Panc1 (cell line): ENCODE measurements at regions not wholly inside any gene's neighbourhood (a gene's known extent, or its start where the extent isn't known, plus 50 kb on each side); places are given as distances from the start of the nearest gene placed in this dataset.

ENCODE experiments used
- ATAC-seq: fragments of 200-7000 bp; cut with Tn5 transposase; 2 replicates; pipeline ENCODE4 v1.9.1; 2020; ENCODE audit warnings: mild to moderate bottlenecking, moderate library complexity
- BruUV-seq: library from RNA; stranded (reverse); fragments of 400-500 nt; replicated peaks from 2 replicates; lab custom pipeline; 2021; lab: Mats Ljungman, UMichigan
- CTCF ChIA-PET: fragments of 300-600 bp; sonication (Branson Sonifier 250); formaldehyde crosslinking; loops from one replicate; lab custom pipeline; 2022; ENCODE audit warnings: antibody characterized with exemption; lab: Charles Lee
- POLR2A ChIA-PET: fragments of 300-600 bp; sonication (Branson Sonifier 250); formaldehyde crosslinking; loops from one replicate; lab custom pipeline; 2022; ENCODE audit warnings: antibody characterized with exemption; lab: Charles Lee
- DNase-seq: peaks from one replicate; pipeline ENCODE4 v3.0.0-alpha.2; 2010; ENCODE audit warnings: low read depth, low spot score
- H3K27ac ChIP-seq: 2 replicates; pipeline ENCODE4 v1.5.1; 2011; ENCODE audit warnings: mild to moderate bottlenecking, low read length, inconsistent platforms
- H3K27me3 ChIP-seq: fragments of 200-500 bp; sonication (Bioruptor generic); 2 replicates; pipeline ENCODE4 v1.6.0; 2014; ENCODE audit warnings: low read length, inconsistent platforms; ENCODE audit not compliant: control insufficient read depth, insufficient read depth
- H3K36me3 ChIP-seq: fragments of 200-500 bp; sonication (Bioruptor generic); 2 replicates; pipeline ENCODE4 v1.5.1; 2014; ENCODE audit warnings: inconsistent platforms, mild to moderate bottlenecking, low read length, moderate library complexity; ENCODE audit not compliant: control insufficient read depth, insufficient read depth
- H3K4me1 ChIP-seq: 2 replicates; pipeline ENCODE4 v1.5.1; 2011; ENCODE audit warnings: inconsistent platforms, mild to moderate bottlenecking, low read length, moderate library complexity; ENCODE audit not compliant: control insufficient read depth, insufficient read depth
- H3K4me3 ChIP-seq, 2 experiments: 2 replicates each; pipeline ENCODE4 v1.5.1; 2011 to 2012; ENCODE audit warnings: low read depth in 2 of 2, low read length in 2 of 2, mild to moderate bottlenecking in 2 of 2, inconsistent platforms in 1 of 2, moderate library complexity in 1 of 2
- H3K9me3 ChIP-seq: fragments of 200-500 bp; sonication (Bioruptor generic); 2 replicates; pipeline ENCODE4 v1.5.1; 2014; ENCODE audit warnings: low read depth, mild to moderate bottlenecking, inconsistent platforms, low read length, moderate library complexity; ENCODE audit not compliant: control insufficient read depth, insufficient read depth
- POLR2AphosphoS5 ChIP-seq: IDR thresholded peaks from 2 replicates; pipeline ENCODE4 v1.6.1; 2012; ENCODE audit warnings: mild to moderate bottlenecking, low read depth, low read length, moderate library complexity
- SIN3A ChIP-seq: IDR thresholded peaks from 2 replicates; pipeline ENCODE4 v1.6.1; 2012; ENCODE audit warnings: low read depth, mild to moderate bottlenecking, low read length, moderate library complexity, borderline replicate concordance; ENCODE audit not compliant: insufficient read depth
- TCF7L2 ChIP-seq: IDR thresholded peaks from 2 replicates; pipeline ENCODE4 v1.6.1; 2011; ENCODE audit warnings: mild to moderate bottlenecking, low read depth, low read length, inconsistent platforms
- in situ Hi-C: cut with HindIII; loops from 2 replicates; pipeline ENCODE4 v1.10.0; 2016; ENCODE audit warnings: low sequenced_read_pairs, low pct_unique_long_range_greater_than_20kb
- intact Hi-C: fragments of 100-400 bp; cut with micrococcal nuclease; formaldehyde crosslinking; loops from one replicate; pipeline ENCODE4 v1.10.0; 2022; ENCODE audit not compliant: unreplicated experiment
- TF ChIP-seq, protein P1 (sequence below): fragments of 450-650 bp; IDR thresholded peaks from 2 replicates; pipeline ENCODE4 v1.5.1; 2017; ENCODE audit warnings: mild to moderate bottlenecking
- TF ChIP-seq, protein P2 (sequence below), 2 experiments: IDR thresholded peaks; 2 replicates each; pipeline ENCODE4 v1.6.1; 2011 to 2012; ENCODE audit warnings: low read depth in 2 of 2, control low read depth in 1 of 2, low read length in 1 of 2, mild to moderate bottlenecking in 1 of 2, moderate library complexity in 1 of 2; ENCODE audit not compliant: insufficient read depth in 1 of 2

GRCh38 chr20:21622097-21622857 lies 83.2 kb upstream of the PAX1 start:
- no TSS peak for BruUV-seq
- H3K27me3 ChIP-seq, result no peaks in the 10 kb centered on the region; the same call in none of the 2 replicates
- no peak for ATAC-seq

DNA sequence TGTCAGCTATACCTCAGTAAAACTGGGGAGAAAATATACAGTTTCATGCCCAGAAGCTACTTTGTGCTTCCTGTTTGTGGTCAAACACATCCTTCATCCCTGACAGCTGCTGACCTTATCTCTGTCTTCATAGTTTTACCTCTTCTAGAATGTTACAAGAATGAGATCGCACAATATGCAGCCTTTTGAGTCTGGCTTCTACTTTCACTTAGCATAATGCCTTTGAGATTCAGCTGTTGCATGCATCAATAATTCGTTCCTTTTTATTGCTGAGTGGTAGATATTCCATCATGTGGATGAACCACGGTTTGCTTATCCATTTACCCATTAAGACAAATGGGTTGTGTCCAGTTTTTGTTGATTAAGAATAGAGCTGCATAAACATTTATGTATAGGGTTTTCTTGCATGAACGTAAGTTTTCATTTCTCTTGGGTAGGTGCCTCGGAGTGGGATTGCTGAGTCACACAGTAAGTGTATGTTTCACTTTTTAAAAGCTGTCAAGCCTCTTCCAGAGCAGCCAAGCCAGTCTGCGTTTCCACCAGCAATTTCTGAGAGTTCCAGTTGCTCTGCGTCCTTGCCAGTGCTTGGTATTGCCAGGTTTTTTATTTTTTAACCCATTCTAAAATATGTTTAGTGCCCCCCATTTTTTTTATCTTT lies 86.6 kb upstream of the PAX1 start:
- Histone ChIP-seq H3K4me1 (no peaks in the 10 kb centered on the region), H3K9me3 (no peaks in the 10 kb centered on the region), H3K4me3 (no peak overlapping the region), H3K27ac (no peak overlapping the region), H3K36me3 (no peaks in the 10 kb centered on the region), H3K27me3 (no peaks in the 10 kb centered on the region; the same call in none of the 2 replicates)
- no TSS peak for BruUV-seq
- DNase-seq (no peak), ATAC-seq (no peak)
- in situ Hi-C loops, result no loop called here
- ChIA-PET POLR2A (no interaction called here), CTCF (interaction anchor here (0.6 kb wide), 1 partner anchor 58 kb away, joined by 6 read pairs; no protein-coding TSS in a partner anchor)
- intact Hi-C loops, result loop anchor here (5.0 to 10.0 kb wide), 2 partner anchors 382 to 754 kb away; no protein-coding TSS in a partner anchor
- TF ChIP-seq, protein P1, sequence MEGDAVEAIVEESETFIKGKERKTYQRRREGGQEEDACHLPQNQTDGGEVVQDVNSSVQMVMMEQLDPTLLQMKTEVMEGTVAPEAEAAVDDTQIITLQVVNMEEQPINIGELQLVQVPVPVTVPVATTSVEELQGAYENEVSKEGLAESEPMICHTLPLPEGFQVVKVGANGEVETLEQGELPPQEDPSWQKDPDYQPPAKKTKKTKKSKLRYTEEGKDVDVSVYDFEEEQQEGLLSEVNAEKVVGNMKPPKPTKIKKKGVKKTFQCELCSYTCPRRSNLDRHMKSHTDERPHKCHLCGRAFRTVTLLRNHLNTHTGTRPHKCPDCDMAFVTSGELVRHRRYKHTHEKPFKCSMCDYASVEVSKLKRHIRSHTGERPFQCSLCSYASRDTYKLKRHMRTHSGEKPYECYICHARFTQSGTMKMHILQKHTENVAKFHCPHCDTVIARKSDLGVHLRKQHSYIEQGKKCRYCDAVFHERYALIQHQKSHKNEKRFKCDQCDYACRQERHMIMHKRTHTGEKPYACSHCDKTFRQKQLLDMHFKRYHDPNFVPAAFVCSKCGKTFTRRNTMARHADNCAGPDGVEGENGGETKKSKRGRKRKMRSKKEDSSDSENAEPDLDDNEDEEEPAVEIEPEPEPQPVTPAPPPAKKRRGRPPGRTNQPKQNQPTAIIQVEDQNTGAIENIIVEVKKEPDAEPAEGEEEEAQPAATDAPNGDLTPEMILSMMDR, result no peak
- no peak for TF ChIP-seq POLR2AphosphoS5
- TF ChIP-seq, protein P2, sequence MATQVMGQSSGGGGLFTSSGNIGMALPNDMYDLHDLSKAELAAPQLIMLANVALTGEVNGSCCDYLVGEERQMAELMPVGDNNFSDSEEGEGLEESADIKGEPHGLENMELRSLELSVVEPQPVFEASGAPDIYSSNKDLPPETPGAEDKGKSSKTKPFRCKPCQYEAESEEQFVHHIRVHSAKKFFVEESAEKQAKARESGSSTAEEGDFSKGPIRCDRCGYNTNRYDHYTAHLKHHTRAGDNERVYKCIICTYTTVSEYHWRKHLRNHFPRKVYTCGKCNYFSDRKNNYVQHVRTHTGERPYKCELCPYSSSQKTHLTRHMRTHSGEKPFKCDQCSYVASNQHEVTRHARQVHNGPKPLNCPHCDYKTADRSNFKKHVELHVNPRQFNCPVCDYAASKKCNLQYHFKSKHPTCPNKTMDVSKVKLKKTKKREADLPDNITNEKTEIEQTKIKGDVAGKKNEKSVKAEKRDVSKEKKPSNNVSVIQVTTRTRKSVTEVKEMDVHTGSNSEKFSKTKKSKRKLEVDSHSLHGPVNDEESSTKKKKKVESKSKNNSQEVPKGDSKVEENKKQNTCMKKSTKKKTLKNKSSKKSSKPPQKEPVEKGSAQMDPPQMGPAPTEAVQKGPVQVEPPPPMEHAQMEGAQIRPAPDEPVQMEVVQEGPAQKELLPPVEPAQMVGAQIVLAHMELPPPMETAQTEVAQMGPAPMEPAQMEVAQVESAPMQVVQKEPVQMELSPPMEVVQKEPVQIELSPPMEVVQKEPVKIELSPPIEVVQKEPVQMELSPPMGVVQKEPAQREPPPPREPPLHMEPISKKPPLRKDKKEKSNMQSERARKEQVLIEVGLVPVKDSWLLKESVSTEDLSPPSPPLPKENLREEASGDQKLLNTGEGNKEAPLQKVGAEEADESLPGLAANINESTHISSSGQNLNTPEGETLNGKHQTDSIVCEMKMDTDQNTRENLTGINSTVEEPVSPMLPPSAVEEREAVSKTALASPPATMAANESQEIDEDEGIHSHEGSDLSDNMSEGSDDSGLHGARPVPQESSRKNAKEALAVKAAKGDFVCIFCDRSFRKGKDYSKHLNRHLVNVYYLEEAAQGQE (IDR thresholded peaks at IDR 0.05; ENCODE audit: insufficient read depth in 1 of 2, low read depth in 2 of 2, low read length in 1 of 2), result no peak
- no peak for TF ChIP-seq TCF7L2
- TF ChIP-seq SIN3A, result no peak

More at GRCh38 chr20:21622097-21622857, 83.2 kb upstream of the PAX1 start:
- Histone ChIP-seq H3K4me3 (no peak overlapping the region), H3K36me3 (no peaks in the 10 kb centered on the region), H3K27ac (no peak overlapping the region), H3K4me1 (no peaks in the 10 kb centered on the region), H3K9me3 (no peaks in the 10 kb centered on the region)
- CTCF ChIA-PET, result no interaction called here
- POLR2A ChIA-PET, result no interaction called here
- no peak for DNase-seq
- in situ Hi-C loops, result no loop called here
- intact Hi-C loops, result no loop called here
- TF ChIP-seq, protein P2 (IDR thresholded peaks at IDR 0.05; ENCODE audit: insufficient read depth in 1 of 2, low read depth in 2 of 2, low read length in 1 of 2), result no peak
- TF ChIP-seq SIN3A, result no peak
- TF ChIP-seq, protein P1, result no peak
- no peak for TF ChIP-seq POLR2AphosphoS5
- TF ChIP-seq TCF7L2, result no peak
